OCI-LY7 (cell line): ENCODE measurements at regions not wholly inside any gene's neighbourhood (a gene's known extent, or its start where the extent isn't known, plus 50 kb on each side); places are given as distances from the start of the nearest gene placed in this dataset.

Source experiments
- BruUV-seq: library from RNA; stranded (reverse); fragments of 400-500 nt; replicated peaks from 2 replicates; lab custom pipeline; 2021; lab: Mats Ljungman, UMichigan
- CTCF ChIA-PET: fragments of 300-600 bp; sonication (Branson Sonifier 250); formaldehyde crosslinking; loops from one replicate; lab custom pipeline; 2022; ENCODE audit warnings: antibody characterized with exemption; ENCODE audit not compliant: unreplicated experiment; lab: Charles Lee
- POLR2A ChIA-PET: fragments of 300-600 bp; sonication (Branson Sonifier 250); formaldehyde crosslinking; loops from one replicate; lab custom pipeline; 2022; ENCODE audit warnings: antibody characterized with exemption; lab: Charles Lee
- DNase-seq: peaks from one replicate; pipeline ENCODE4 v3.0.0-alpha.2; 2015; ENCODE audit warnings: low spot score
- H2AFZ ChIP-seq: fragments of 200-600 bp; sonication (generic), shearing (Covaris generic); 2 replicates; pipeline ENCODE4 v1.6.1; 2014; ENCODE audit warnings: mild to moderate bottlenecking, antibody characterized with exemption, low read length, moderate library complexity
- H3K27ac ChIP-seq: fragments of 200-600 bp; sonication (generic); 2 replicates; pipeline ENCODE4 v1.5.1; 2014; ENCODE audit warnings: mixed run types, low read depth, mild to moderate bottlenecking, moderate library complexity, low read length, inconsistent platforms; ENCODE audit not compliant: poor library complexity, severe bottlenecking
- H3K36me3 ChIP-seq: fragments of 200-600 bp; sonication (generic); 2 replicates; pipeline ENCODE4 v1.6.1; 2014; ENCODE audit warnings: mild to moderate bottlenecking, antibody characterized with exemption, low read length, moderate library complexity, mixed read lengths; ENCODE audit not compliant: insufficient read depth
- H3K4me1 ChIP-seq: fragments of 200-600 bp; sonication (generic); 2 replicates; pipeline ENCODE4 v1.5.1; 2014; ENCODE audit warnings: mild to moderate bottlenecking, low read length; ENCODE audit not compliant: insufficient read depth, poor library complexity, severe bottlenecking
- H3K4me2 ChIP-seq: fragments of 200-600 bp; sonication (generic); 2 replicates; pipeline ENCODE4 v1.6.1; 2014; ENCODE audit warnings: mild to moderate bottlenecking, low read length
- H3K4me3 ChIP-seq: fragments of 200-600 bp; sonication (generic); 2 replicates; pipeline ENCODE4 v1.5.1; 2014; ENCODE audit warnings: mild to moderate bottlenecking, low read depth, low read length; ENCODE audit not compliant: poor library complexity, severe bottlenecking
- H3K79me2 ChIP-seq: fragments of 200-600 bp; sonication (generic); 2 replicates; pipeline ENCODE4 v1.6.1; 2016; ENCODE audit warnings: low read depth, mild to moderate bottlenecking, low read length, moderate library complexity, mixed read lengths; ENCODE audit not compliant: insufficient read depth
- H3K9me2 ChIP-seq: fragments of 200-600 bp; sonication (generic); 2 replicates; pipeline ENCODE4 v1.6.1; 2016; ENCODE audit warnings: mild to moderate bottlenecking, low read length, mixed read lengths; ENCODE audit not compliant: insufficient read depth
- H3K9me3 ChIP-seq: fragments of 200-600 bp; sonication (generic); 2 replicates; pipeline ENCODE4 v1.6.1; 2014; ENCODE audit warnings: mild to moderate bottlenecking, mixed run types, low read length, mixed read lengths
- H4K20me1 ChIP-seq: fragments of 200-600 bp; sonication (generic); 2 replicates; pipeline ENCODE4 v1.6.1; 2014; ENCODE audit warnings: mild to moderate bottlenecking, antibody characterized with exemption, low read length, moderate library complexity, mixed read lengths; ENCODE audit not compliant: insufficient read depth
- CTCF ChIP-seq: fragments of 200-600 bp; sonication (generic); conservative IDR thresholded peaks from 2 replicates; pipeline ENCODE4 v1.5.1; 2014; ENCODE audit warnings: mild to moderate bottlenecking, antibody characterized with exemption, low read length, moderate library complexity, mixed read lengths
- EZH2phosphoT487 ChIP-seq: fragments of 200-600 bp; sonication (generic); IDR thresholded peaks from 2 replicates; pipeline ENCODE4 v1.6.1; 2018; ENCODE audit warnings: low read depth, borderline replicate concordance, mild to moderate bottlenecking, mixed run types, antibody characterized with exemption, low read length, moderate library complexity, mixed read lengths
- intact Hi-C: fragments of 100-400 bp; cut with micrococcal nuclease; formaldehyde crosslinking; loops from one replicate; pipeline ENCODE4 v1.10.0; 2022; ENCODE audit not compliant: unreplicated experiment

- intact Hi-C loops, result no loop called here
- H3K9me2 ChIP-seq, result no peaks in the 10 kb centered on the region
- H3K4me1 ChIP-seq, result no peaks in the 10 kb centered on the region
- TF ChIP-seq EZH2phosphoT487 (no peak), CTCF (no peak)
- CTCF ChIA-PET, result no interaction called here
- BruUV-seq, result no TSS peak
- H4K20me1 ChIP-seq, result no peaks in the 10 kb centered on the region
- H2AFZ ChIP-seq, result no peak overlapping the region
- H3K36me3 ChIP-seq, result no peaks in the 10 kb centered on the region
- no peaks in the 10 kb centered on the region for H3K9me3 ChIP-seq
- no peaks in the 10 kb centered on the region for H3K79me2 ChIP-seq
- H3K4me2 ChIP-seq, result no peak overlapping the region
- POLR2A ChIA-PET, result no interaction called here
- H3K4me3 ChIP-seq, result no peak overlapping the region
- DNase-seq, result no peak
- no peak overlapping the region for H3K27ac ChIP-seq
Measured at GRCh38 chr1:17883662-17884395, 128.7 kb downstream of the ACTL8 start.

- H3K79me2 ChIP-seq, result no peaks in the 10 kb centered on the region
- no peaks in the 10 kb centered on the region for H3K9me2 ChIP-seq
- ChIA-PET POLR2A (no interaction called here), CTCF (no interaction called here)
- H3K4me3 ChIP-seq, result no peak overlapping the region
- no peaks in the 10 kb centered on the region for H4K20me1 ChIP-seq
- no peaks in the 10 kb centered on the region for H3K4me1 ChIP-seq
- no peaks in the 10 kb centered on the region for H3K36me3 ChIP-seq
- DNase-seq, result no peak
- no peak for TF ChIP-seq CTCF
- TF ChIP-seq EZH2phosphoT487, result no peak
- BruUV-seq, result no TSS peak
- intact Hi-C loops, result no loop called here
- no peaks in the 10 kb centered on the region for H3K9me3 ChIP-seq
- H3K4me2 ChIP-seq, result no peak overlapping the region
- H3K27ac ChIP-seq, result no peak overlapping the region
- H2AFZ ChIP-seq, result no peak overlapping the region
Measured at GRCh38 chr1:17885663-17886320, 130.7 kb downstream of the ACTL8 start.

- Histone ChIP-seq H3K9me3 (no peaks in the 10 kb centered on the region), H4K20me1 (no peaks in the 10 kb centered on the region), H3K36me3 (no peaks in the 10 kb centered on the region), H3K9me2 (no peaks in the 10 kb centered on the region), H3K79me2 (no peaks in the 10 kb centered on the region), H3K4me1 (no peaks in the 10 kb centered on the region), H3K27ac (no peak overlapping the region), H2AFZ (no peak overlapping the region), H3K4me2 (no peak overlapping the region), H3K4me3 (no peak overlapping the region)
- no peak for TF ChIP-seq EZH2phosphoT487
- TF ChIP-seq CTCF, result no peak
- no TSS peak for BruUV-seq
- POLR2A ChIA-PET, result no interaction called here
- CTCF ChIA-PET, result no interaction called here
- intact Hi-C loops, result no loop called here
- no peak for DNase-seq
Measured at GRCh38 chr1:17886386-17886785, 131.3 kb downstream of the ACTL8 start.
